Peyer's patch (tissue), 4 donors: ENCODE measurements at regions not wholly inside any gene's neighbourhood (a gene's known extent, or its start where the extent isn't known, plus 50 kb on each side); places are given as distances from the start of the nearest gene placed in this dataset.

Experiments
- POLR2A ChIP-seq, 2 donors: fragments of 450-650 bp; IDR thresholded peaks; one replicate each; pipeline ENCODE4 v1.5.1; 2017; ENCODE audit warnings: antibody characterized with exemption in 2 of 2, mild to moderate bottlenecking in 2 of 2, moderate library complexity in 2 of 2
- TF ChIP-seq, protein P1 (sequence below), 6 experiments: fragments of 450-650 bp in 4 of 6; fragments of 200-600 bp in 2 of 6; sonication (generic) in 1 of 6; IDR thresholded peaks; one replicate each; pipeline ENCODE4 v1.5.1; 2017 to 2019; ENCODE audit warnings: antibody characterized with exemption in 6 of 6, mild to moderate bottlenecking in 3 of 6, moderate library complexity in 1 of 6

DNA sequence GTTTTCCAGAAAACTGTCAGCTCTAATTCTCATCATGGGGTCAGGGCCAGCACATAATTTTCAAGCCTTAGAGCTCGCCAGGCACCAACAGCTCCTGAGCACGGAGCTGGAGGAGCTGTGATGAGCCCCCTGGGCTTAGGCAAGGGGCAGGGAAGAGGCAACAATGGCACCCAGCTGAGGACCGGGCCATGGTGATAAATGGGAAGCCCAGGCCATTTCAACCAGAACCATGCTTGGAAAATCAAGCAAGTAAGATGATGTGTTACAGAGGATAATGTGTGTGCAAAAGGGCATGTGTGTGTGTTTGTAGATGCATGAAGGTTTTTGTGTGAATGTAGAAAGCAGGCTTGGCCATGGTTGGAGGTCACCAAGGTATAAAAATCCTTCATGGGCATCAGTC lies 66.8 kb upstream of the UBAC2 start:
- no peak for TF ChIP-seq POLR2A (IDR thresholded peaks at IDR 0.05)
- TF ChIP-seq, protein P1, sequence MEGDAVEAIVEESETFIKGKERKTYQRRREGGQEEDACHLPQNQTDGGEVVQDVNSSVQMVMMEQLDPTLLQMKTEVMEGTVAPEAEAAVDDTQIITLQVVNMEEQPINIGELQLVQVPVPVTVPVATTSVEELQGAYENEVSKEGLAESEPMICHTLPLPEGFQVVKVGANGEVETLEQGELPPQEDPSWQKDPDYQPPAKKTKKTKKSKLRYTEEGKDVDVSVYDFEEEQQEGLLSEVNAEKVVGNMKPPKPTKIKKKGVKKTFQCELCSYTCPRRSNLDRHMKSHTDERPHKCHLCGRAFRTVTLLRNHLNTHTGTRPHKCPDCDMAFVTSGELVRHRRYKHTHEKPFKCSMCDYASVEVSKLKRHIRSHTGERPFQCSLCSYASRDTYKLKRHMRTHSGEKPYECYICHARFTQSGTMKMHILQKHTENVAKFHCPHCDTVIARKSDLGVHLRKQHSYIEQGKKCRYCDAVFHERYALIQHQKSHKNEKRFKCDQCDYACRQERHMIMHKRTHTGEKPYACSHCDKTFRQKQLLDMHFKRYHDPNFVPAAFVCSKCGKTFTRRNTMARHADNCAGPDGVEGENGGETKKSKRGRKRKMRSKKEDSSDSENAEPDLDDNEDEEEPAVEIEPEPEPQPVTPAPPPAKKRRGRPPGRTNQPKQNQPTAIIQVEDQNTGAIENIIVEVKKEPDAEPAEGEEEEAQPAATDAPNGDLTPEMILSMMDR (IDR thresholded peaks at IDR 0.05), result no peak
